H9 (cell line): ENCODE measurements at regions not wholly inside any gene's neighbourhood (a gene's known extent, or its start where the extent isn't known, plus 50 kb on each side); places are given as distances from the start of the nearest gene placed in this dataset.

ENCODE experiments used
- DNase-seq: peaks from one replicate; pipeline ENCODE4 v3.0.0-alpha.2; 2017
- H2AFZ ChIP-seq: one replicate; pipeline ENCODE4 v1.6.1; 2013; ENCODE audit warnings: mild to moderate bottlenecking, low read length, control low read depth, moderate library complexity
- H2AK5ac ChIP-seq: 2 replicates; pipeline ENCODE4 v1.6.1; 2013; ENCODE audit warnings: low read length, control low read depth, mixed read lengths; ENCODE audit not compliant: insufficient read length
- H2BK120ac ChIP-seq: one replicate; pipeline ENCODE4 v1.6.1; 2013; ENCODE audit warnings: low read depth, mild to moderate bottlenecking, low read length, control low read depth, inconsistent platforms; ENCODE audit not compliant: poor library complexity, severe bottlenecking
- H2BK12ac ChIP-seq: 2 replicates; pipeline ENCODE4 v1.6.1; 2013; ENCODE audit warnings: low read length, control low read depth, mixed read lengths, low read depth; ENCODE audit not compliant: insufficient read length
- H2BK15ac ChIP-seq: 2 replicates; pipeline ENCODE4 v1.6.1; 2013; ENCODE audit warnings: low read depth, low read length, control low read depth
- H2BK20ac ChIP-seq: one replicate; pipeline ENCODE4 v1.6.1; 2013; ENCODE audit warnings: low read depth, mild to moderate bottlenecking, low read length, control low read depth, inconsistent platforms; ENCODE audit not compliant: poor library complexity, severe bottlenecking
- H2BK5ac ChIP-seq: 2 replicates; pipeline ENCODE4 v1.6.1; 2013; ENCODE audit warnings: low read length, control low read depth, mixed read lengths; ENCODE audit not compliant: insufficient read length
- H3K14ac ChIP-seq: 2 replicates; pipeline ENCODE4 v1.6.1; 2013; ENCODE audit warnings: low read length, control low read depth; ENCODE audit not compliant: insufficient read depth
- H3K18ac ChIP-seq: 2 replicates; pipeline ENCODE4 v1.6.1; 2013; ENCODE audit warnings: low read depth, mild to moderate bottlenecking, mixed read lengths, low read length, control low read depth; ENCODE audit not compliant: insufficient read length
- H3K23ac ChIP-seq: 2 replicates; pipeline ENCODE4 v1.6.1; 2013; ENCODE audit warnings: low read length, control low read depth, mixed read lengths, low read depth; ENCODE audit not compliant: insufficient read length
- H3K23me2 ChIP-seq: 2 replicates; pipeline ENCODE4 v1.6.1; 2013; ENCODE audit warnings: low read depth, mild to moderate bottlenecking, mixed read lengths, low read length, control low read depth; ENCODE audit not compliant: insufficient read length, poor library complexity, severe bottlenecking
- H3K27ac ChIP-seq: 2 replicates; pipeline ENCODE4 v1.5.1; 2013; ENCODE audit warnings: low read length, control low read depth, mixed read lengths, low read depth; ENCODE audit not compliant: insufficient read length
- H3K27me3 ChIP-seq: 2 replicates; pipeline ENCODE4 v1.6.1; 2013; ENCODE audit warnings: low read length, control low read depth, inconsistent platforms; ENCODE audit not compliant: insufficient read depth
- H3K4ac ChIP-seq: 2 replicates; pipeline ENCODE4 v1.6.1; 2013; ENCODE audit warnings: low read depth, mild to moderate bottlenecking, control low read depth, inconsistent platforms, low read length, moderate library complexity
- H3K4me1 ChIP-seq: 2 replicates; pipeline ENCODE4 v1.6.1; 2013; ENCODE audit warnings: low read length, control low read depth, inconsistent platforms; ENCODE audit not compliant: insufficient read depth
- H3K4me2 ChIP-seq: 2 replicates; pipeline ENCODE4 v1.6.1; 2013; ENCODE audit warnings: low read length, control low read depth, mixed read lengths; ENCODE audit not compliant: insufficient read length, insufficient read depth
- H3K56ac ChIP-seq: 2 replicates; pipeline ENCODE4 v1.6.1; 2013; ENCODE audit warnings: low read depth, mild to moderate bottlenecking, mixed read lengths, low read length, control low read depth; ENCODE audit not compliant: insufficient read length
- H3K79me1 ChIP-seq: 2 replicates; pipeline ENCODE4 v1.6.1; 2013; ENCODE audit warnings: low read depth, mild to moderate bottlenecking, moderate library complexity, low read length, control low read depth, inconsistent platforms; ENCODE audit not compliant: insufficient read depth, poor library complexity, severe bottlenecking
- H3K79me2 ChIP-seq: 2 replicates; pipeline ENCODE4 v1.6.1; 2013; ENCODE audit warnings: low read length, control low read depth, inconsistent platforms; ENCODE audit not compliant: insufficient read depth
- H3K9ac ChIP-seq: 2 replicates; pipeline ENCODE4 v1.6.1; 2013; ENCODE audit warnings: low read length, control low read depth, mixed read lengths; ENCODE audit not compliant: insufficient read length; ENCODE audit errors: extremely low read depth
- H3K9me3 ChIP-seq: one replicate; pipeline ENCODE4 v1.6.1; 2013; ENCODE audit warnings: low read depth, low read length, inconsistent platforms; ENCODE audit not compliant: control insufficient read depth
- H3T11ph ChIP-seq: one replicate; pipeline ENCODE4 v1.6.1; 2013; ENCODE audit warnings: mild to moderate bottlenecking, low read length, control low read depth, inconsistent platforms
- H4K20me1 ChIP-seq: one replicate; pipeline ENCODE4 v1.6.1; 2013; ENCODE audit not compliant: control insufficient read depth, insufficient read length, insufficient read depth
- H4K5ac ChIP-seq: 2 replicates; pipeline ENCODE4 v1.6.1; 2013; ENCODE audit warnings: low read depth, mild to moderate bottlenecking, mixed read lengths, low read length, control low read depth; ENCODE audit not compliant: insufficient read length
- H4K8ac ChIP-seq: replicated peaks from 2 replicates; pipeline ENCODE4 v1.6.1; 2013; ENCODE audit warnings: low read length, control low read depth, mixed read lengths, low read depth; ENCODE audit not compliant: insufficient read length
- H4K91ac ChIP-seq: 2 replicates; pipeline ENCODE4 v1.6.1; 2013; ENCODE audit warnings: low read depth, mild to moderate bottlenecking, moderate library complexity, mixed read lengths, low read length, control low read depth; ENCODE audit not compliant: insufficient read length
- H3K27ac Mint-ChIP-seq, 3 experiments: 2 replicates in 2 of 3; 3 replicates in 1 of 3; pipeline ENCODE4 v1.8.0; 2020 to 2021; ENCODE audit warnings: mixed read lengths in 3 of 3, mild to moderate bottlenecking in 1 of 3, moderate library complexity in 1 of 3
- H3K27me3 Mint-ChIP-seq: 2 replicates; pipeline ENCODE4 v1.8.0; 2021; ENCODE audit warnings: low read depth, mild to moderate bottlenecking, moderate library complexity, mixed read lengths
- H3K36me3 Mint-ChIP-seq, 3 experiments: 2 replicates in 2 of 3; 3 replicates in 1 of 3; pipeline ENCODE4 v1.8.0; 2020 to 2021; ENCODE audit warnings: low read depth in 3 of 3, mixed read lengths in 3 of 3; ENCODE audit not compliant: insufficient read depth in 1 of 3
- H3K4me1 Mint-ChIP-seq, 2 experiments: 2 replicates each; pipeline ENCODE4 v1.8.0; 2020; ENCODE audit warnings: mixed read lengths in 2 of 2
- H3K4me3 Mint-ChIP-seq, 2 experiments: 2 replicates in 1 of 2; 3 replicates in 1 of 2; pipeline ENCODE4 v1.8.0; 2020 to 2021; ENCODE audit warnings: mild to moderate bottlenecking in 2 of 2, mixed read lengths in 2 of 2, moderate library complexity in 1 of 2
- H3K9me3 Mint-ChIP-seq, 2 experiments: 2 replicates in 1 of 2; 3 replicates in 1 of 2; pipeline ENCODE4 v1.8.0; 2020; ENCODE audit warnings: mild to moderate bottlenecking in 2 of 2, mixed read lengths in 2 of 2, moderate library complexity in 1 of 2
- WGBS: extraction: QIAGEN DNeasy Blood & Tissue Kit; methylation state at CpG from one replicate; pipeline ENCODE4 v1.1.7; 2013; ENCODE audit warnings: missing lambda C conversion rate, low lambda C conversion rate, mixed read lengths; ENCODE audit not compliant: insufficient read length; ENCODE audit errors: extremely low coverage; 5-methylcytosine and 5-hydroxymethylcytosine counted together
- TF ChIP-seq, protein P1 (sequence below): fragments of 200-600 bp; sonication (generic); conservative IDR thresholded peaks from 3 replicates; pipeline ENCODE4 v1.8.0; 2021; ENCODE audit warnings: antibody characterized with exemption, mild to moderate bottlenecking

DNA sequence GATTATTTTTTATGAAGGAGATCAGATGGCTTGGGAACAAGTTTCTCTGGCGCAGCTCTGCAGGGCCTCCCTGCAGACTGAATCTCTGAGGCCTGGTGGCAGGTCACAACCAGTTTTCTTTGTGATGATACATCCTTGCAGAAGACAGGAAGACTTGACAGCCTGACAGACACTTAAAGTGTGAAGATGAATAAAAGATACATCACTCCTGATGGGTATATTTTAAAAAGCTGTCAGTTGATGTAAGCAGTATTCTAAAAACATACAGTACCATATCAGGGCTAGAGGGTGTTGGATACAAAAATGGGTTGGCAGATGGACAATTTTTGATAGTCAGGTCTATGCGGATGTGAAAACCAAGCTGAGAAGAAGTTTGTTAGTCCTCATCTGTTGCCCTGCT, 239.5 kb downstream of the LHFPL1 start:
- no peak overlapping the region for H2BK12ac ChIP-seq
- TF ChIP-seq, protein P1, sequence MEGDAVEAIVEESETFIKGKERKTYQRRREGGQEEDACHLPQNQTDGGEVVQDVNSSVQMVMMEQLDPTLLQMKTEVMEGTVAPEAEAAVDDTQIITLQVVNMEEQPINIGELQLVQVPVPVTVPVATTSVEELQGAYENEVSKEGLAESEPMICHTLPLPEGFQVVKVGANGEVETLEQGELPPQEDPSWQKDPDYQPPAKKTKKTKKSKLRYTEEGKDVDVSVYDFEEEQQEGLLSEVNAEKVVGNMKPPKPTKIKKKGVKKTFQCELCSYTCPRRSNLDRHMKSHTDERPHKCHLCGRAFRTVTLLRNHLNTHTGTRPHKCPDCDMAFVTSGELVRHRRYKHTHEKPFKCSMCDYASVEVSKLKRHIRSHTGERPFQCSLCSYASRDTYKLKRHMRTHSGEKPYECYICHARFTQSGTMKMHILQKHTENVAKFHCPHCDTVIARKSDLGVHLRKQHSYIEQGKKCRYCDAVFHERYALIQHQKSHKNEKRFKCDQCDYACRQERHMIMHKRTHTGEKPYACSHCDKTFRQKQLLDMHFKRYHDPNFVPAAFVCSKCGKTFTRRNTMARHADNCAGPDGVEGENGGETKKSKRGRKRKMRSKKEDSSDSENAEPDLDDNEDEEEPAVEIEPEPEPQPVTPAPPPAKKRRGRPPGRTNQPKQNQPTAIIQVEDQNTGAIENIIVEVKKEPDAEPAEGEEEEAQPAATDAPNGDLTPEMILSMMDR, result no peak
- Mint-ChIP-seq H3K27ac (no peak overlapping the region), H3K27me3 (no peaks in the 10 kb centered on the region), H3K36me3 (0 out of 7 replicates have a peak, but pooled peaks cover 0 to 1% (median 0%) of the 10 kb centered on the region in 3 experiments), H3K9me3 (peaks cover 0 to 2% of the 10 kb centered on the region in 2 experiments; a peak in 2 of 5 replicates), H3K4me3 (no peak overlapping the region), H3K4me1 (peaks cover 0 to 2% of the 10 kb centered on the region in 2 experiments; a peak in 2 of 4 replicates)
- no peak overlapping the region for H3K56ac ChIP-seq
- no peak overlapping the region for H3K9ac ChIP-seq
- WGBS, result no CpG with 5 or more reads among the region's 2 CpGs
- H2BK5ac ChIP-seq, result no peak overlapping the region
- H2BK120ac ChIP-seq, result no peak overlapping the region
- H2BK15ac ChIP-seq, result no peak overlapping the region
- no peak overlapping the region for H3K14ac ChIP-seq
- no peak overlapping the region for H3T11ph ChIP-seq
- no peak for DNase-seq
- H3K4ac ChIP-seq, result no peak overlapping the region
- no peak overlapping the region for H2AFZ ChIP-seq
- H4K20me1 ChIP-seq, result no peaks in the 10 kb centered on the region
- no peak overlapping the region for H2BK20ac ChIP-seq
- H4K5ac ChIP-seq, result no peak overlapping the region
- no peaks in the 10 kb centered on the region for H3K79me1 ChIP-seq
- no peaks in the 10 kb centered on the region for H3K27me3 ChIP-seq
- H3K23ac ChIP-seq, result no peak overlapping the region
- H3K4me1 ChIP-seq, result no peaks in the 10 kb centered on the region
- no peaks in the 10 kb centered on the region for H3K9me3 ChIP-seq
- no peak overlapping the region for H4K8ac ChIP-seq
- no peaks in the 10 kb centered on the region for H3K23me2 ChIP-seq
- no peak overlapping the region for H4K91ac ChIP-seq
- no peak overlapping the region for H3K27ac ChIP-seq
- no peaks in the 10 kb centered on the region for H3K79me2 ChIP-seq
- H2AK5ac ChIP-seq, result no peak overlapping the region
- no peak overlapping the region for H3K18ac ChIP-seq
- no peak overlapping the region for H3K4me2 ChIP-seq
